GM21367 (cell line): ENCODE measurements at regions not wholly inside any gene's neighbourhood (a gene's known extent, or its start where the extent isn't known, plus 50 kb on each side); places are given as distances from the start of the nearest gene placed in this dataset.
"Not testable (repeated sequence)": the region's sequence is repeated elsewhere in the genome, so short reads cannot be mapped to it uniquely, and the experiment has no call there.

Experiments used
- ATAC-seq: cut with Tn5 transposase; IDR thresholded peaks from one replicate; pipeline ENCODE4 v1.9.1; 2021; ENCODE audit not compliant: unreplicated experiment

- no peak for ATAC-seq
Measured at GRCh38 chr3:124303305-124303910, 311.5 kb upstream of the ROPN1 start.

- ATAC-seq: no peak
Measured at GRCh38 chr3:124306665-124307064, 314.7 kb upstream of the ROPN1 start.

GRCh38 chr3:124313621-124314020 is 321.7 kb upstream of the ROPN1 start:
- ATAC-seq: no peak

GRCh38 chr3:124315215-124316033 is 323.5 kb upstream of the ROPN1 start:
- ATAC-seq: no peak

- ATAC-seq: no peak
Measured at GRCh38 chr3:124316034-124316287, 324.0 kb upstream of the ROPN1 start.

- ATAC-seq: no peak
Measured at GRCh38 chr3:124318014-124318413, 326.1 kb upstream of the ROPN1 start.

- no peak for ATAC-seq
Measured at GRCh38 chr3:124318656-124319055, 326.7 kb upstream of the ROPN1 start.

- no peak for ATAC-seq
Measured at GRCh38 chr3:124320976-124321375, 329.1 kb upstream of the ROPN1 start.

- no peak for ATAC-seq
Measured at GRCh38 chr3:124322309-124322880, 330.5 kb upstream of the ROPN1 start.

GRCh38 chr3:124322966-124323365 is 331.0 kb upstream of the ROPN1 start:
- ATAC-seq: no peak

GRCh38 chr3:124325248-124325647 is 333.3 kb upstream of the ROPN1 start:
- no peak for ATAC-seq

- ATAC-seq: no peak
Measured at GRCh38 chr3:124329723-124330122, 337.8 kb upstream of the ROPN1 start.

GRCh38 chr3:124333931-124334640 is 342.2 kb upstream of the ROPN1 start:
- no peak for ATAC-seq

- no peak for ATAC-seq
Measured at GRCh38 chr3:124336067-124336656, 344.2 kb upstream of the ROPN1 start.

GRCh38 chr3:124345845-124346244 is 353.9 kb upstream of the ROPN1 start:
- no peak for ATAC-seq

- ATAC-seq: no peak
Measured at GRCh38 chr3:124346487-124346886, 354.6 kb upstream of the ROPN1 start.

GRCh38 chr3:124347418-124347817 is 355.5 kb upstream of the ROPN1 start:
- no peak for ATAC-seq

GRCh38 chr3:124348555-124348954 is 356.6 kb upstream of the ROPN1 start:
- not testable (repeated sequence) for ATAC-seq

- ATAC-seq: no peak
Measured at GRCh38 chr3:124351430-124352148, 359.7 kb upstream of the ROPN1 start.

- ATAC-seq: no peak
Measured at GRCh38 chr3:124352149-124352539, 360.2 kb upstream of the ROPN1 start.

GRCh38 chr3:124353691-124354090 is 361.8 kb upstream of the ROPN1 start:
- no peak for ATAC-seq
